ENCODE measurements at regions not wholly inside any gene's neighbourhood (a gene's known extent, or its start where the extent isn't known, plus 50 kb on each side); places are given as distances from the start of the nearest gene placed in this dataset.

- H3K56ac ChIP-seq (ENCODE audit: insufficient read length, low read depth, low read length), result no peak overlapping the region
- no peak overlapping the region for H3K9ac ChIP-seq (ENCODE audit: extremely low read depth, insufficient read length, low read length)
- no peak overlapping the region for H2AFZ ChIP-seq (ENCODE audit: low read length)
- no peak overlapping the region for H3K18ac ChIP-seq (ENCODE audit: insufficient read length, low read depth, low read length)
- H3K4me2 ChIP-seq (ENCODE audit: insufficient read depth, insufficient read length, low read length), result no peak overlapping the region
- no peaks in the 10 kb centered on the region for H3K9me3 Mint-ChIP-seq
- no CpG with 5 or more reads among the region's 6 CpGs for WGBS (ENCODE audit: extremely low coverage, insufficient read length, low lambda C conversion rate)
- no peak overlapping the region for H2BK12ac ChIP-seq (ENCODE audit: insufficient read length, low read depth, low read length)
- H2AK5ac ChIP-seq (ENCODE audit: insufficient read length, low read length), result no peak overlapping the region
- no peaks in the 10 kb centered on the region for H4K20me1 ChIP-seq (ENCODE audit: control insufficient read depth, insufficient read depth, insufficient read length)
- no peak overlapping the region for H3K4me3 Mint-ChIP-seq
- no peaks in the 10 kb centered on the region for H3K27me3 ChIP-seq (ENCODE audit: insufficient read depth, low read length)
- no peak overlapping the region for H3K27ac Mint-ChIP-seq
- no peak overlapping the region for H3K27ac ChIP-seq (ENCODE audit: insufficient read length, low read depth, low read length)
- H3K27me3 Mint-ChIP-seq (ENCODE audit: low read depth), result no peaks in the 10 kb centered on the region
- no peaks in the 10 kb centered on the region for H3K4me1 ChIP-seq (ENCODE audit: insufficient read depth, low read length)
- H3K23ac ChIP-seq (ENCODE audit: insufficient read length, low read depth, low read length), result no peak overlapping the region
- no peak overlapping the region for H2BK120ac ChIP-seq (ENCODE audit: low read depth, low read length, poor library complexity, severe bottlenecking)
- no peak overlapping the region for H2BK5ac ChIP-seq (ENCODE audit: insufficient read length, low read length)
- DNase-seq, result no peak
- H3K14ac ChIP-seq (ENCODE audit: insufficient read depth, low read length), result no peak overlapping the region
- H4K8ac ChIP-seq (replicated peaks; ENCODE audit: insufficient read length, low read depth, low read length), result no peak overlapping the region
- H3K79me2 ChIP-seq (ENCODE audit: insufficient read depth, low read length), result no peaks in the 10 kb centered on the region
- H3K36me3 Mint-ChIP-seq (ENCODE audit: insufficient read depth in 1 of 3, low read depth in 3 of 3), result no peaks in the 10 kb centered on the region
- H4K91ac ChIP-seq (ENCODE audit: insufficient read length, low read depth, low read length), result no peak overlapping the region
- no peak overlapping the region for H3K4ac ChIP-seq (ENCODE audit: low read depth, low read length)
- TF ChIP-seq CTCF (conservative IDR thresholded peaks at IDR 0.05), result no peak
- H3K79me1 ChIP-seq (ENCODE audit: insufficient read depth, low read depth, low read length, poor library complexity, severe bottlenecking), result no peaks in the 10 kb centered on the region
- no peak overlapping the region for H2BK15ac ChIP-seq (ENCODE audit: low read depth, low read length)
- H2BK20ac ChIP-seq (ENCODE audit: low read depth, low read length, poor library complexity, severe bottlenecking), result no peak overlapping the region
- H4K5ac ChIP-seq (ENCODE audit: insufficient read length, low read depth, low read length), result no peak overlapping the region
- H3K23me2 ChIP-seq (ENCODE audit: insufficient read length, low read depth, low read length, poor library complexity, severe bottlenecking), result no peaks in the 10 kb centered on the region
- H3K4me1 Mint-ChIP-seq, result peaks cover 0 to 7% of the 10 kb centered on the region in 2 experiments; a peak in 3 of 4 replicates
- no peak overlapping the region for H3T11ph ChIP-seq (ENCODE audit: low read length)
- no peaks in the 10 kb centered on the region for H3K9me3 ChIP-seq (ENCODE audit: control insufficient read depth, low read depth, low read length)
Measured at GRCh38 chr4:120636120-120636630, 286.4 kb downstream of the PRDM5 start.

Measured in H9 (cell line).